GM12864 (cell line): ENCODE measurements at regions not wholly inside any gene's neighbourhood (a gene's known extent, or its start where the extent isn't known, plus 50 kb on each side); places are given as distances from the start of the nearest gene placed in this dataset.

Experiments used
- DNase-seq: peaks from one replicate; pipeline ENCODE4 v3.0.0-alpha.2; 2011; ENCODE audit warnings: low read depth
- H3K4me3 ChIP-seq: 2 replicates; pipeline ENCODE4 v1.5.1; 2011; ENCODE audit warnings: mild to moderate bottlenecking, low read depth, low read length, control low read depth
- TF ChIP-seq, protein P1 (sequence below): IDR thresholded peaks from 2 replicates; pipeline ENCODE4 v1.5.1; 2011; ENCODE audit warnings: low read depth, mild to moderate bottlenecking, moderate library complexity, low read length, control low read depth, inconsistent platforms; ENCODE audit errors: missing control alignments

DNA sequence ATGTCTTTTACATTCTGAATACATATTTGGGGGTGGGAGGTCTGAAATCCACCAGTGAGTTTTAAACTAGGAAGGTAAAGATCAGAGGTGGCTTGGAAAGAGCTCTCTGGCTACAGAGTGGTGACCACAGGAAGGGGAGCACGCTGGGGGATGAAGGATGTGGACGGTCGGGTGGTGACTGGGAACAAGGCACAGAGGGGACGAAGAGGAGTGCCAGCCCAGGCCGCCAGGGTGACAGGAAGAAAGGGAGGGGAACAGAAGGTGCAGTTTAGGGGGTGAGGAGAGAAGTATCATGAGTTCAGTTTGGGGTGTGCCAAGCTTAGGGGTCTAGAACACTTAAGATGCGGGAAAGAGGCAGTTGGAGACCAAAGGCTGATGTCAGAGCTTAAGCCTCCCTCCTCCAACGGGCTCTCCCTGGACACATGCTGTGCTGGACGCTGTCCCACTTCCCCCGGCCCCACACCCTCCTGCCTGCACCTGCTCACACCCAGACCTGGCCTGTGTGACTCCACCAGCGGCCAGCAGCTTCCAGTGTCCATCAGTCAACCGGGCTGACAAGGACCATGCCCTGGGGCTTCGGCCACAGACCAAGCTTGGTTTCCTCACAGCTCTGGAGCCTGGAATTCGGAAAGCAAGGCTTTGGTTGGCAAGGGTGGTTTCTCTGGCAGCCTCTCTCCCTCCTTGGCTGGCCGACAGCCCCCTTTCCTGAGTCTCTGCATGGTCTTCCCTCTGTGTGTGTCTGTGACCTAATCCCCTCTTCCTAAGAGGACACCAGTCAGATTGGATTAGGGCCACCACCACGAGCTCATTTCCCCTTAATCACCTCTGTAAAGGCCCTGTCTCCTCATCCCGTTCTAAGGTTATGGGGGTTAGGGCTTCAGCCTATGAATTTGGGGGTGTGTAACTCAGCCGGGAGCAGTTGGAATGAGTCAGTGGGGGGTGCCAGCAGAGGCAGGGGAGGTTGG lies 120.4 kb upstream of the IQSEC1 start:
- H3K4me3 ChIP-seq: no peak overlapping the region
- TF ChIP-seq, protein P1, sequence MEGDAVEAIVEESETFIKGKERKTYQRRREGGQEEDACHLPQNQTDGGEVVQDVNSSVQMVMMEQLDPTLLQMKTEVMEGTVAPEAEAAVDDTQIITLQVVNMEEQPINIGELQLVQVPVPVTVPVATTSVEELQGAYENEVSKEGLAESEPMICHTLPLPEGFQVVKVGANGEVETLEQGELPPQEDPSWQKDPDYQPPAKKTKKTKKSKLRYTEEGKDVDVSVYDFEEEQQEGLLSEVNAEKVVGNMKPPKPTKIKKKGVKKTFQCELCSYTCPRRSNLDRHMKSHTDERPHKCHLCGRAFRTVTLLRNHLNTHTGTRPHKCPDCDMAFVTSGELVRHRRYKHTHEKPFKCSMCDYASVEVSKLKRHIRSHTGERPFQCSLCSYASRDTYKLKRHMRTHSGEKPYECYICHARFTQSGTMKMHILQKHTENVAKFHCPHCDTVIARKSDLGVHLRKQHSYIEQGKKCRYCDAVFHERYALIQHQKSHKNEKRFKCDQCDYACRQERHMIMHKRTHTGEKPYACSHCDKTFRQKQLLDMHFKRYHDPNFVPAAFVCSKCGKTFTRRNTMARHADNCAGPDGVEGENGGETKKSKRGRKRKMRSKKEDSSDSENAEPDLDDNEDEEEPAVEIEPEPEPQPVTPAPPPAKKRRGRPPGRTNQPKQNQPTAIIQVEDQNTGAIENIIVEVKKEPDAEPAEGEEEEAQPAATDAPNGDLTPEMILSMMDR: no peak
- DNase-seq: no peak

DNA sequence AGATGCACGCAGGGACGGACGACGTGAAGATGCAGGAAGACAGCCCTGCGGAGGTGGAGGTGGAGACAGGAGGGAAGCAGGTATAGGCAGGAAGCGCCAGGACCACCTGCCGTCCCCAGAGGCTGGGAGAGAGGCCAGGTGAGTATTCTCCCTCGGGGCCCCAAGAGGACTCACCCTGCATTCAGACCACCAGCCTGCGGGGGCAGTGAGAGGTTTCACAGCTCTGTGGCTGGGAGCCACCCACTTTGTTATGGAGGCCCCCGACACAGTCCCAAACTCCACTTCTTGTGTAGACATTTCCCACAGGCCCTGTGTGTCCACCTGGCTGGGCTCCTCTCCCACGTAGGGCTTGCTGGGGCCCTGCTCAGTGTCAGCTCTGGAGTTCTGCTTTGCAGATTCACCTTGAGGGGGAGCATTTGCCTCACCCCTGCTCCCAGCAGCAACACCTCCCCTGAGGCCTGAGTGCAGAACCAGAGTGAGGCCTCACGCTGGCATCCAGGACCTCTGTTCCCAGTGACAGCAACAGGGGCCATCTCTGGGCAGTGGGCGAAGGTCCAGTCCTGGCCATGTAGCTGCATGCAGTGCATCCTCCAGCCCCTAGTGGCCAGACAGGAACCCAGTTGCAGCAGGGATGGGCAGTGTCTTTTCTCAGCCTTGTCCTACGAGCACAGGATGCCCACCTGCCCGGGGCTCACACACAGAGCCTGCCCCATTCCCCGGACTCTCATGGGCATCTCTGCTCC lies 119.4 kb upstream of the IQSEC1 start:
- no peak overlapping the region for H3K4me3 ChIP-seq
- TF ChIP-seq, protein P1: peak; percentile 51
- no peak for DNase-seq

DNA sequence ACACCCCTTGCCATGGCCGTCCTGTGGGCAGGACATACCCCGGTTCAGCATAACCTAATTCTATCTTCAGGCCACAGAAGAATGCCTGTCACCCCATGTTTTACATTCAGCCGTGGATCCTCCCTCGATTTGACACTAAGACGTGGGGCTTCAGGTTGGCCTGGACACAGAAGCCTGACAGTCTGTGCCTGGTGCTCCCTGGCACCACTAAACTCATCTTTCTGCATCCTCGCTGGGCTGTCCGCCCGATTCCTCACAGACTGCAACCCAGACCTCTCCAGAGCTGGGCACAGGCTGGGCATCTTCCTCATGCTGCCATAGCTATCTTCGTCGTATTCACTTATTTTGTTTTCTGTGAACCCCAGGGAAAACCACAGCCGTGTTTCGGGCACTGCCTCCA lies 117.8 kb upstream of the IQSEC1 start:
- no peak for DNase-seq
- TF ChIP-seq, protein P1: no peak
- no peak overlapping the region for H3K4me3 ChIP-seq

DNA sequence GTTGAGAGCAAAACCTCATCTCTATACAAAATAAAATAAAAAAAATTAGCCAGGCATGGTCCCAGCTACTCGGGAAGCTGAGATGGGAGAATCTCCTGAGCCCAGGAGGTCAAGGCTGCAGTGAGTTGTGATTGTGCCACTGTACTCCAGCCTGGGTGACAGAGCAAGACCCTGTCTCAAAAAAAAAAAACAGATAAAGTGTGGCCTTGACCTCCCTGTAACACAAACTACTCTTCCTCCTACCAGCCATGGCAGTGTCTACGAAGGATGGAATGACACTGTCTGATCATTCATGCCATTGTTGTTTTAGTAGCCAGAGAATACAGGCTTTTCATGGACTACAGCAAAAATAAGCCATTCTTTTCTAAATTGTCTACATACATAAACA lies 117.1 kb upstream of the IQSEC1 start:
- no peak for DNase-seq
- no peak overlapping the region for H3K4me3 ChIP-seq
- TF ChIP-seq, protein P1: no peak

DNA sequence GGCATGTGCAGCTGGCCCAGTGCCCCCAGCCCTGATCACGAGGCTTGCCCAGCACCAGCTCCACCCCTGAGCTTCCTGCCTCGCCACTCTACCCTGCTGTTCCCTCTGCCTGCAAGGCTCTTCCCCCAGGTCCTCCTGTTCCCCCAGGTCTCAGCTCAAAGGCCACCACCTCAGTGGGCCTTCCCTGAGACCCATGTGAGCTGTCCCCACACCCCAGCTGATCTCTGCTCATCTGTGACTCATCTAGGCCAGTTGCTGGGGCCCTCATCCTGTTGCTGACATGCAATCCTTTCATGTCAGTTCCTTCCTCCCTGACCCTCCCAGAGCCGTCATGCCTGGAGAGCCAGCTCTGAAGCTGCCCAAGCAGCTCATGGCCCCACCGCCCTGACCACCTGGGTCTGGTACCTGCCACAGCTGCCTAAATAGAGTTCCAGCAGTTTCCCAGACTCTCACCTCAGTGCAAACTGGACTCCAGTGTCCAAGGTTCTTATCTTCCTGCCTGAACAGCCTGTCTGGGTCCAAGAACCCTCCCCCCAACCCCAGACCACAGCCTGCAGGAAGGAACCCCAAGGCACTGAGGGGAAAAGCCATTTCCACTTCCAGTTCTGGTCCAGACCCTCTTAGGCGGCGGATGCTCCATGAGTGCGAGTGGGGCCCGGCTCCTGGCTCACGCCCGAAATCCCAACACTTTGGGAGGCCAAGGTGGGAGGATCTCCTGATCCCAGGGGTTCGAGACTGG lies 116.6 kb upstream of the IQSEC1 start:
- DNase-seq: no peak
- TF ChIP-seq, protein P1: no peak
- no peak overlapping the region for H3K4me3 ChIP-seq

DNA sequence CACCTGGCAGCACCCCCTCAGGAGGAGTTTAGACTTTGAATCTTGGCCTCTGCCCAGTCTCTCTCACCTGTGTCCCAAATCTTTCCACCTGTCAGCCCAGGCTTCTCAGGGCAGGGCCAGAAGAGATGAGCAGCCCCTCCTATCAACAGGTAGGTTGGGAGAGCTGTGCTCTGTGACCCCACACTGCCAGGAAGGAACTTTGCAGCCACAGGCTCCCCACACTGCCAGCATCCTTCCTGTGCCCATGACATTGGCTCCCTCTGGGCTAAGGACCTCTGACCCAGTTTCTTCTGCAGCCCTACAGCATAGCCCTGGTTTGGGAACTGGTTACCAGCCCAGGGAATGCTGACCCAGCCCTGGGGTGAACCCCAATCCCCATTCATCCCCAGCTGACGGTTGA lies 115.7 kb upstream of the IQSEC1 start:
- H3K4me3 ChIP-seq: no peak overlapping the region
- TF ChIP-seq, protein P1: no peak
- DNase-seq: no peak
